NB4 (cell line): ENCODE measurements at regions not wholly inside any gene's neighbourhood (a gene's known extent, or its start where the extent isn't known, plus 50 kb on each side); places are given as distances from the start of the nearest gene placed in this dataset.

Experiments used
- DNase-seq: peaks from one replicate; pipeline ENCODE4 v3.0.0; 2010; ENCODE audit warnings: low read depth
- H3K4me3 ChIP-seq: one replicate; pipeline ENCODE4 v1.5.1; 2011; ENCODE audit warnings: mild to moderate bottlenecking, low read depth, low read length, moderate library complexity
- MYC ChIP-seq: IDR thresholded peaks from 2 replicates; pipeline ENCODE4 v1.6.1; 2011; ENCODE audit warnings: low read depth, low read length
- POLR2A ChIP-seq: IDR thresholded peaks from 2 replicates; pipeline ENCODE4 v1.6.1; 2011; ENCODE audit warnings: mild to moderate bottlenecking; ENCODE audit not compliant: insufficient read length; ENCODE audit errors: extremely low read depth
- TF ChIP-seq, protein P1 (sequence below): IDR thresholded peaks from one replicate; pipeline ENCODE4 v1.5.1; 2012; ENCODE audit warnings: low read depth, low read length
- TF ChIP-seq, protein P2 (sequence below): IDR thresholded peaks from 2 replicates; pipeline ENCODE4 v1.6.1; 2011; ENCODE audit warnings: low read depth, low read length

DNA sequence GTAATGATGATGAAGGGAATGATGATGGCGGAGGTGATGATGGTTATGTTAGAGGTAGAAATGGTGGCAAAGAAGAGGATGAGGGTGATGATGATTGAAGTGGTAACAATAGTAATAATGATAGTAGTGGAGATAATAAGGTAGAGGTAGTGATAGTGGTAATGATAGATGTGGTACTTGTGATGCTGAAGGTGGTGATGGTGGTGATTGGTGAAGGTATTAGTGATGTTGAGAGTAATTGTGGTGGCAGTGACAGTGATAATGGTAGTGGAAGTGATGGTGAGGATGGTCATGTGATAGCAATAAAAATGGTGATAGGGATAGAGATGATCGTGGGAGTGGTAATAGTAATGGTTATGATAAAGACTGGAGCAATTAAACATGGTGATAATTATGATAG lies 108.8 kb downstream of the EFNB1 start:
- TF ChIP-seq MYC: no peak
- TF ChIP-seq, protein P1, sequence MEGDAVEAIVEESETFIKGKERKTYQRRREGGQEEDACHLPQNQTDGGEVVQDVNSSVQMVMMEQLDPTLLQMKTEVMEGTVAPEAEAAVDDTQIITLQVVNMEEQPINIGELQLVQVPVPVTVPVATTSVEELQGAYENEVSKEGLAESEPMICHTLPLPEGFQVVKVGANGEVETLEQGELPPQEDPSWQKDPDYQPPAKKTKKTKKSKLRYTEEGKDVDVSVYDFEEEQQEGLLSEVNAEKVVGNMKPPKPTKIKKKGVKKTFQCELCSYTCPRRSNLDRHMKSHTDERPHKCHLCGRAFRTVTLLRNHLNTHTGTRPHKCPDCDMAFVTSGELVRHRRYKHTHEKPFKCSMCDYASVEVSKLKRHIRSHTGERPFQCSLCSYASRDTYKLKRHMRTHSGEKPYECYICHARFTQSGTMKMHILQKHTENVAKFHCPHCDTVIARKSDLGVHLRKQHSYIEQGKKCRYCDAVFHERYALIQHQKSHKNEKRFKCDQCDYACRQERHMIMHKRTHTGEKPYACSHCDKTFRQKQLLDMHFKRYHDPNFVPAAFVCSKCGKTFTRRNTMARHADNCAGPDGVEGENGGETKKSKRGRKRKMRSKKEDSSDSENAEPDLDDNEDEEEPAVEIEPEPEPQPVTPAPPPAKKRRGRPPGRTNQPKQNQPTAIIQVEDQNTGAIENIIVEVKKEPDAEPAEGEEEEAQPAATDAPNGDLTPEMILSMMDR: no peak
- TF ChIP-seq, protein P2, sequence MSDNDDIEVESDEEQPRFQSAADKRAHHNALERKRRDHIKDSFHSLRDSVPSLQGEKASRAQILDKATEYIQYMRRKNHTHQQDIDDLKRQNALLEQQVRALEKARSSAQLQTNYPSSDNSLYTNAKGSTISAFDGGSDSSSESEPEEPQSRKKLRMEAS: no peak
- no peak for TF ChIP-seq POLR2A
- no peak overlapping the region for H3K4me3 ChIP-seq
- no peak for DNase-seq

- DNase-seq: no peak
- TF ChIP-seq, protein P1: no peak
- TF ChIP-seq MYC (no peak), POLR2A (no peak)
- TF ChIP-seq, protein P2: no peak
Measured at GRCh38 chrX:68936608-68937007, 107.8 kb downstream of the EFNB1 start.

GRCh38 chrX:68936126-68936525 lies 107.3 kb downstream of the EFNB1 start:
- no peak for DNase-seq
- TF ChIP-seq, protein P1: no peak
- TF ChIP-seq MYC (no peak), POLR2A (no peak)
- TF ChIP-seq, protein P2: no peak
- H3K4me3 ChIP-seq: no peak overlapping the region

More at GRCh38 chrX:68936608-68937007, 107.8 kb downstream of the EFNB1 start:
- H3K4me3 ChIP-seq: no peak overlapping the region

DNA sequence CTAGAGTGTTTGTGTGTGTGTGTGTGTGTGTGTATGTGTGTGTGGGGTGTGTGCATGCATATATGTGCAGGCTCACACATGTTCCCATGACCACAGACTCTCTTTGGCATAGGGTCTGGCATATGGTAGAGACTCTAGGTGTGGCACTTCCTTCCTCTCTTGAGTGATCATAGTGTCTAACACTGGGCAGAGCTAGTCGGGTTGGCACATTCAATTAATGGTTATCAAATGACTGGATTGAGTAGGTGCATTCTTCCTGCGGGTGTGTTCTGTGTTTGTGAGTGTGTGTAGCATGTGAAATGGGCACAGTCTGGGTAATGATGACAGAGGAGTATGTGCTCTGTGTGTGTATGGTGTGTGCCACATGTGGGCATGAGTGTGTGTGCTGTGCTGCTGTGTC lies 106.5 kb downstream of the EFNB1 start:
- no peak overlapping the region for H3K4me3 ChIP-seq
- TF ChIP-seq, protein P2: no peak
- TF ChIP-seq MYC: no peak
- TF ChIP-seq POLR2A: no peak
- TF ChIP-seq, protein P1: no peak
- no peak for DNase-seq

DNA sequence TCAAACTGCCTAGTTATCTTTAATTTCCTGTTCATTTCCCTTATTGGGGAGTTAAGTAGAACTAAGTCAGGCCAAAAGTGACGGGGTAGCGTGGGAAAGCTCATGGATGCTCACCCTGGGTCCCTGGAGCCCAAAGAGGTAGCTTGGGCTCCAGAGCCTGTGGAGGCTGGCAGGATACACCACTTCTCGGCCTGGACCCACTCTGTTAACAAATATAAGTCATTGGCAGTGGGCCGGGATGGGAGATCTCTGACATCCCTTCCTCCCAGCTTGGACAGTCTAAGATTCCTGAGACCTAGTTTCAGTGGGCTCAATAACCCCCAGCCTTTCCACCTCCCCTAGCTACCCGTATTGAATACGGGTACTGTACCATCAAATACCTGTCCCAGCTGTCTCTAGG lies 106.1 kb downstream of the EFNB1 start:
- TF ChIP-seq, protein P2: no peak
- TF ChIP-seq, protein P1: no peak
- TF ChIP-seq MYC: no peak
- no peak for TF ChIP-seq POLR2A
- no peak for DNase-seq

DNA sequence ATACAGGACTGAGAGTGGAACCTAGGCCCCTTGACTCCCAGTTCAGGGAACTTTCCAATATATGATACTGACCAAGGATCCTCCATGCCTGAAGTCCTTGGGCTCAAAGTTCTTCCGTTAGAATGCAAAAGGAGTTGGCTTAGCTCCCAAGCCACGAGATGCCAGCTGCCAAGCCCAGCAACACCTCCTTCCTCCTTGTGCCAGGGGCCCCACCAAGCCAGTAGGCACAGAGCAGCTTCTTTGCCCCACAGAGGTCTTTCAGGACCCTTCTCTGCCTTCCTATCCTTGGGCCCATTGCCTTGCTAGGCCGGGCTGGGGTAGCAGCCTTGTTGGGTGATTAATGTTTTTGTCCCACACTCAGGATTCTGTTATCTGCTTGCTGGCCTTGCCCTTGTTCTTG lies 105.6 kb downstream of the EFNB1 start:
- DNase-seq: no peak
- no peak overlapping the region for H3K4me3 ChIP-seq
- TF ChIP-seq, protein P1: no peak
- TF ChIP-seq MYC: no peak

More for the DNA sequence above, 106.1 kb downstream of the EFNB1 start:
- no peak overlapping the region for H3K4me3 ChIP-seq
